Breast epithelium (tissue), 3 donors: ENCODE measurements at regions not wholly inside any gene's neighbourhood (a gene's known extent, or its start where the extent isn't known, plus 50 kb on each side); places are given as distances from the start of the nearest gene placed in this dataset.

Source experiments
- POLR2A ChIP-seq: fragments of 450-650 bp; IDR thresholded peaks from one replicate; pipeline ENCODE4 v1.6.1; 2016; ENCODE audit warnings: antibody characterized with exemption, mild to moderate bottlenecking, moderate library complexity
- POLR2AphosphoS5 ChIP-seq, 3 donors: sonication (generic); formaldehyde crosslinking; IDR thresholded peaks; one replicate each; pipeline ENCODE4 v1.6.1; 2017; ENCODE audit warnings: antibody characterized with exemption in 3 of 3
- TF ChIP-seq, protein P1 (sequence below), 3 donors: fragments of 450-650 bp; IDR thresholded peaks; one replicate each; pipeline ENCODE4 v1.5.1; 2016 to 2017; ENCODE audit warnings: antibody characterized with exemption in 3 of 3, mild to moderate bottlenecking in 3 of 3, moderate library complexity in 3 of 3

DNA sequence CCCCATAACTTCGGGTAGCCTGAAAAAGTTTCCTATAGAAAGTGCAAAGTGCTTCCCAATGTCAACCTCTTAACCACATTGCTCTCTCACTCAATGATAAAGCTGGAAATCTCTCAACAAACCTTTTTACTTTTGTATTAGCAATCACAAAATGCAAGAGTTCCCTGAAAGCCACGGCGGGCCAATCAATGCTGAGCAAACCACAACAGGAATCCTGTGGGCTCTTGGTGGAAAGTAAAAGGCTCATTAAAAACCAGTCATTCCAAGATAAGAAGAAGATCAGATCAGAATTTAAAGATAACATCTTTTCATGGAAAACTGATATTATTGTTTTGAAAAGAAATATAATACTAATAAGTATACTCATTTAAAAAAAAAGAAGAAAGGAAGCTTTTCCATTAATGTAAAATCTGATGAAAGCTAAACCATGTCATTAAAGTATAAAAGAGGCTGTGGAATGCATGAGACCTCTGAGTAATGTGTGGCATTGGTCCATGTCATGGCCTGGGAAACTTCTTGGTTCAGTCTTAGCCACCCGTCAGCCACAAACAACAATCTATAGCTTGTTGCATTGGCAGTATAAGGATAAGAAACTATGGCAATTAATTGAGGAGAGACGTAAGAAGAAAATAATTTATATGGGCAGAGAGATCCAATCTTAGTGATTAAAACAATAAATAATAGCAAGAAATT lies 1066.1 kb upstream of the SORCS1 start:
- TF ChIP-seq, protein P1, sequence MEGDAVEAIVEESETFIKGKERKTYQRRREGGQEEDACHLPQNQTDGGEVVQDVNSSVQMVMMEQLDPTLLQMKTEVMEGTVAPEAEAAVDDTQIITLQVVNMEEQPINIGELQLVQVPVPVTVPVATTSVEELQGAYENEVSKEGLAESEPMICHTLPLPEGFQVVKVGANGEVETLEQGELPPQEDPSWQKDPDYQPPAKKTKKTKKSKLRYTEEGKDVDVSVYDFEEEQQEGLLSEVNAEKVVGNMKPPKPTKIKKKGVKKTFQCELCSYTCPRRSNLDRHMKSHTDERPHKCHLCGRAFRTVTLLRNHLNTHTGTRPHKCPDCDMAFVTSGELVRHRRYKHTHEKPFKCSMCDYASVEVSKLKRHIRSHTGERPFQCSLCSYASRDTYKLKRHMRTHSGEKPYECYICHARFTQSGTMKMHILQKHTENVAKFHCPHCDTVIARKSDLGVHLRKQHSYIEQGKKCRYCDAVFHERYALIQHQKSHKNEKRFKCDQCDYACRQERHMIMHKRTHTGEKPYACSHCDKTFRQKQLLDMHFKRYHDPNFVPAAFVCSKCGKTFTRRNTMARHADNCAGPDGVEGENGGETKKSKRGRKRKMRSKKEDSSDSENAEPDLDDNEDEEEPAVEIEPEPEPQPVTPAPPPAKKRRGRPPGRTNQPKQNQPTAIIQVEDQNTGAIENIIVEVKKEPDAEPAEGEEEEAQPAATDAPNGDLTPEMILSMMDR (IDR thresholded peaks at IDR 0.05): no peak
- TF ChIP-seq POLR2A (no peak), POLR2AphosphoS5 (IDR thresholded peaks at IDR 0.05) (no peak)
